Retinal pigment epithelial cell (primary cell): ENCODE measurements at regions not wholly inside any gene's neighbourhood (a gene's known extent, or its start where the extent isn't known, plus 50 kb on each side); places are given as distances from the start of the nearest gene placed in this dataset.

Experiments
- DNase-seq: peaks from one replicate; pipeline ENCODE4 v3.0.0-alpha.2; 2010; ENCODE audit warnings: low read depth
- H3K4me3 ChIP-seq: 2 replicates; pipeline ENCODE4 v1.5.1; 2011; ENCODE audit warnings: mild to moderate bottlenecking, low read length, control low read depth, moderate library complexity
- CTCF ChIP-seq: conservative IDR thresholded peaks from 2 replicates; pipeline ENCODE4 v1.5.1; 2011; ENCODE audit warnings: low read depth, low read length, control low read depth, inconsistent platforms

GRCh38 chr7:146008293-146008692 is 108.3 kb upstream of the CNTNAP2 start:
- DNase-seq: no peak

GRCh38 chr7:146004805-146005204 is 111.8 kb upstream of the CNTNAP2 start:
- H3K4me3 ChIP-seq: no peak overlapping the region
- TF ChIP-seq CTCF: no peak
- no peak for DNase-seq

More at GRCh38 chr7:146008293-146008692, 108.3 kb upstream of the CNTNAP2 start:
- H3K4me3 ChIP-seq: no peak overlapping the region
- TF ChIP-seq CTCF: no peak

- TF ChIP-seq CTCF: no peak
- no peak overlapping the region for H3K4me3 ChIP-seq
- DNase-seq: no peak
Measured at GRCh38 chr7:146002431-146003078, 114.0 kb upstream of the CNTNAP2 start.

GRCh38 chr7:146002008-146002407 is 114.6 kb upstream of the CNTNAP2 start:
- DNase-seq: no peak
- no peak for TF ChIP-seq CTCF
- H3K4me3 ChIP-seq: no peak overlapping the region

- no peak overlapping the region for H3K4me3 ChIP-seq
- TF ChIP-seq CTCF: no peak
- no peak for DNase-seq
Measured at GRCh38 chr7:146000882-146001281, 115.7 kb upstream of the CNTNAP2 start.

GRCh38 chr7:145989469-145989868 is 127.1 kb upstream of the CNTNAP2 start:
- no peak for TF ChIP-seq CTCF
- DNase-seq: no peak
- H3K4me3 ChIP-seq: no peak overlapping the region

GRCh38 chr7:145986248-145986874 is 130.2 kb upstream of the CNTNAP2 start:
- H3K4me3 ChIP-seq: no peak overlapping the region
- no peak for DNase-seq
- no peak for TF ChIP-seq CTCF
